ENCODE measurements at regions not wholly inside any gene's neighbourhood (a gene's known extent, or its start where the extent isn't known, plus 50 kb on each side); places are given as distances from the start of the nearest gene placed in this dataset.

GRCh38 chr5:56757077-56757476, 58.3 kb upstream of the MAP3K1 start:
- TF ChIP-seq CTCF (IDR thresholded peaks at IDR 0.05) (no peak), POLR2A (IDR thresholded peaks at IDR 0.05) (no peak)
